ENCODE measurements at regions not wholly inside any gene's neighbourhood (a gene's known extent, or its start where the extent isn't known, plus 50 kb on each side); places are given as distances from the start of the nearest gene placed in this dataset.
"Not testable (repeated sequence)": the region's sequence is repeated elsewhere in the genome, so short reads cannot be mapped to it uniquely, and the experiment has no call there.

GRCh38 chr12:88753066-88753465, 172.8 kb upstream of the KITLG start:
- DNase-seq (ENCODE audit: low spot score), result no peak

- DNase-seq (ENCODE audit: low spot score), result no peak
Observed at GRCh38 chr12:88752183-88752582, 171.9 kb upstream of the KITLG start.

- DNase-seq (ENCODE audit: low spot score), result no peak
Observed at GRCh38 chr12:88750867-88751543, 170.7 kb upstream of the KITLG start.

- DNase-seq (ENCODE audit: low spot score), result no peak
Observed at GRCh38 chr12:88746386-88746785, 166.1 kb upstream of the KITLG start.

GRCh38 chr12:88743946-88744685, 163.8 kb upstream of the KITLG start:
- DNase-seq (ENCODE audit: low spot score), result no peak

- no peak for DNase-seq (ENCODE audit: low spot score)
Observed at GRCh38 chr12:88737838-88738472, 157.7 kb upstream of the KITLG start.

- DNase-seq (ENCODE audit: low spot score), result no peak
Observed at GRCh38 chr12:88736031-88736430, 155.8 kb upstream of the KITLG start.

- no peak for DNase-seq (ENCODE audit: low spot score)
Observed at GRCh38 chr12:88733008-88733407, 152.7 kb upstream of the KITLG start.

GRCh38 chr12:88729196-88729595, 148.9 kb upstream of the KITLG start:
- DNase-seq (ENCODE audit: low spot score), result no peak

- DNase-seq (ENCODE audit: low spot score), result no peak
Observed at GRCh38 chr12:88726806-88727720, 146.8 kb upstream of the KITLG start.

GRCh38 chr12:88725592-88726143, 145.4 kb upstream of the KITLG start:
- DNase-seq (ENCODE audit: low spot score), result no peak

GRCh38 chr12:88723219-88723618, 142.9 kb upstream of the KITLG start:
- no peak for DNase-seq (ENCODE audit: low spot score)

GRCh38 chr12:88720785-88721650, 140.7 kb upstream of the KITLG start:
- no peak for DNase-seq (ENCODE audit: low spot score)

- DNase-seq (ENCODE audit: low spot score), result no peak
Observed at GRCh38 chr12:88720231-88720630, 140.0 kb upstream of the KITLG start.

GRCh38 chr12:88717188-88717587, 136.9 kb upstream of the KITLG start:
- DNase-seq (ENCODE audit: low spot score), result no peak

GRCh38 chr12:88716240-88716639, 136.0 kb upstream of the KITLG start:
- DNase-seq (ENCODE audit: low spot score), result no peak

- DNase-seq (ENCODE audit: low spot score), result no peak
Observed at GRCh38 chr12:88715673-88716072, 135.4 kb upstream of the KITLG start.

GRCh38 chr12:88714263-88714882, 134.1 kb upstream of the KITLG start:
- DNase-seq (ENCODE audit: low spot score), result not testable (repeated sequence)

- DNase-seq (ENCODE audit: low spot score), result no peak
Observed at GRCh38 chr12:88707800-88708199, 127.5 kb upstream of the KITLG start.

- no peak for DNase-seq (ENCODE audit: low spot score)
Observed at GRCh38 chr12:88706286-88706685, 126.0 kb upstream of the KITLG start.

Measured in hematopoietic multipotent progenitor cell treated with erythropoietin and hydrocortisone succinate and interleukin-3 and kit ligand, for 17 days (in vitro differentiated cells).